IPS-15b (cell line): ENCODE measurements at regions not wholly inside any gene's neighbourhood (a gene's known extent, or its start where the extent isn't known, plus 50 kb on each side); places are given as distances from the start of the nearest gene placed in this dataset.

Source experiments
- H3K27me3 ChIP-seq: one replicate; pipeline ENCODE4 v1.6.1; 2013; ENCODE audit warnings: low read length; ENCODE audit not compliant: control insufficient read depth, insufficient read depth
- H3K36me3 ChIP-seq: one replicate; pipeline ENCODE4 v1.6.1; 2013; ENCODE audit warnings: low read length; ENCODE audit not compliant: control insufficient read depth, insufficient read depth
- H3K4me1 ChIP-seq: one replicate; pipeline ENCODE4 v1.6.1; 2013; ENCODE audit warnings: mild to moderate bottlenecking, low read length; ENCODE audit not compliant: control insufficient read depth, insufficient read depth
- H3K4me3 ChIP-seq: one replicate; pipeline ENCODE4 v1.5.1; 2013; ENCODE audit warnings: low read depth, low read length
- H3K9ac ChIP-seq: one replicate; pipeline ENCODE4 v1.6.1; 2013; ENCODE audit warnings: low read depth, mild to moderate bottlenecking, low read length
- H3K9me3 ChIP-seq: one replicate; pipeline ENCODE4 v1.6.1; 2013; ENCODE audit warnings: mild to moderate bottlenecking, low read length; ENCODE audit not compliant: control insufficient read depth, insufficient read depth

DNA sequence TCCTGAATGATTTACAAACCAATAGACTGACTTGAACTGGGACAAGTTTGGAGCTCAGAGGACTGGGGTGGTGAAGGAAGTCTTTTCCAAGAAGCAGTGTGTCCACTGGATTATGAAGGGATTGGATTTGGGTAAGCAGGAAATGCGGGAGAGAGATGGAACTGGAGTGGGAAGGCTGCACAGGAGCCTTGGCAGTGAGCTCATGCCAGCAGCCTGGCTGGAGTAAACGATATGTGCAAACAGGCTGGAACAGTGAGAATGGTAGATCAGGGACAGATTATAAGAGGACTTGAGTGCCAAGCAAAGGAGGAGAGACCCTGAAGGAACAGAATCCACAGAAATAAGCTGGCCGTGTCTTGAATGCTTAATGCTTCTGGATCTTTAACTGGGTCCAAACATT, 121.9 kb upstream of the GATA6 start:
- H3K4me3 ChIP-seq: no peak overlapping the region
- no peaks in the 10 kb centered on the region for H3K36me3 ChIP-seq
- no peak overlapping the region for H3K9ac ChIP-seq
- peaks cover 3% of the 10 kb centered on the region for H3K27me3 ChIP-seq
- peaks cover 4% of the 10 kb centered on the region for H3K4me1 ChIP-seq
- H3K9me3 ChIP-seq: no peaks in the 10 kb centered on the region

DNA sequence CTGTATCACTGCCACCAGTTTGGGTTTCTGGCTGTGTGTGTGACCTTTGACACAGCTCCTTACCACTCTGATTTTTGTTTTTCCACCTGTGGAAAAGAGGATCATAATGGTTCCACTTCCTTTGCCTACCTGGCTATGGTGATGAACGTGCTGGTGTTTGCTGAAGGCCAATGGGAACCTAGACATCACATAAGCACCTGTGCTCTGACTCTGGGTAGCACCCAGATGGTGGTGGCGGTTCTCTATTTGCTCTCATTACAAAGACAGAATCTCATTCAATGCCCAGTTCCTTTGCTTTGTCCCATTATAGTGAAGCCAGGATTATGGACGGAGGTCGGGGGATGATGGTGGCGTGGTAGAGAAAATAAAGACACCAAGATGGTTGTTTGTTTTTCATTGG, 121.2 kb upstream of the GATA6 start:
- H3K27me3 ChIP-seq: peaks cover 3% of the 10 kb centered on the region
- peaks cover 4% of the 10 kb centered on the region for H3K4me1 ChIP-seq
- no peaks in the 10 kb centered on the region for H3K36me3 ChIP-seq
- no peak overlapping the region for H3K4me3 ChIP-seq
- no peak overlapping the region for H3K9ac ChIP-seq
- H3K9me3 ChIP-seq: no peaks in the 10 kb centered on the region

DNA sequence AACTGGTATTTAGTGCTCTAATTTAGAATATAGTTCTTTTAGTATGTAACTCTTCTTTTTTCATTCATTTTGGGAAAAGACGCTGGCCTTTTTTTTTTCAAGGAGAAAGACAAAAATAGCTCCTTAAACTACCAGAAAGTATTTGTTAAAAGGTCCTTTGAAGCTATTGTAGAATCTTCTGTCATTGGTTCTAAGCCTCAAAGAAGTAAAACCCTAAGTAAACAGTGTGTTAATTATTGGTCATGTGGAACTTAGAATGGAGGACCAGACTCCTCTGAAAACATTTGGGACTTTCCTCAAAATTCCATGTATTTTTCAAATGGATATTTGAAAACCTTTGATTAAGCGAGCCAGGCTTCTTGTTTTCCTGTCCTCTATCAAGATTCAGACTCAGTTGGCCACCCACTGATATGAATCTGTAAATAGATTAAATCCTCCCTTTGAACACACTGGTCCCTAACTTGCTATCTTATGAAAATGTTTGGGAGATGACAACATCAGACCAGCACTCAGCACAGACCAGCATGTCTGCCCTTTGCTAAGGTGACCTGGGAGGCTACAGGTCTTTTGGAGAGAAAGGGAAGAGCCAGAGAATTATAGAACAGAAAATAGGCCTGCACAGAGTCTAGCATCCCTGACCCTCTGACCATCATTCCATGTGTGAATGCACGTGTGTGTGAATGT, 120.3 kb upstream of the GATA6 start:
- Histone ChIP-seq H3K36me3 (no peaks in the 10 kb centered on the region), H3K27me3 (peaks cover 3% of the 10 kb centered on the region), H3K9ac (no peak overlapping the region), H3K9me3 (no peaks in the 10 kb centered on the region), H3K4me1 (peaks cover 4% of the 10 kb centered on the region), H3K4me3 (no peak overlapping the region)

DNA sequence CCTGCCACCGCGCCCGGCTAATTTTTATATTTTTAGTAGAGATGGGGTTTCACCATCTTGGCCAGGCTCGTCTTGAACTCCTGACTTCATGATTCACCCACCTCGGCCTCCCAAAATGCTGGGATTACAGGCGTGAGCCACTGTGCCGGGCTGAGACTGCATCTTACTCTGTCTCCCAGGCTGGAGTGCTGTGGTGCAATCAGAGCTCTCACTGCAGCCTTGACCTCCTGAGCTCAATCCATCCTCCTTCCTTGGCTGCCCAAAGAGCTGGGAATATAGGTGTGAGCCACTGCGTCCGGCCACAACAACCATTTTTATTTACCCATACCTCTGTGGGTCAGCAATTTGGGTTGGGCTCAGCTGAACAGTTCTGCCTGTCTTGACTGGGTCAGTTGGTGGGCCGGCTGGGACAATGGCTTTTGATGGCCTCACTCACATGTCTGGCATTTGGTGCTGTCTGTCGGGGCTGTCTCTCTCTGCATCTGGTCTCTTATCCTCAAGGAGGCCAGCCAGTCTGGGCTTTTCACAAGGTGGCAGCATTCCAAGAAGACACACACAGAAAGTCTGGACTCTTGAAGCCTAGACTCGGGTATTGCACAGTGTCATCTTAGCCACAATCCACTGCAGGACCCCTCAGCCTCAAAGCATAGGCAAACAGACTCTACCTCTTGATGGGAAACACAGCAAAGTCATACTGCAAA, 116.8 kb upstream of the GATA6 start:
- Histone ChIP-seq H3K9me3 (no peaks in the 10 kb centered on the region), H3K4me1 (no peaks in the 10 kb centered on the region), H3K36me3 (no peaks in the 10 kb centered on the region), H3K9ac (no peak overlapping the region), H3K27me3 (no peaks in the 10 kb centered on the region), H3K4me3 (no peak overlapping the region)

DNA sequence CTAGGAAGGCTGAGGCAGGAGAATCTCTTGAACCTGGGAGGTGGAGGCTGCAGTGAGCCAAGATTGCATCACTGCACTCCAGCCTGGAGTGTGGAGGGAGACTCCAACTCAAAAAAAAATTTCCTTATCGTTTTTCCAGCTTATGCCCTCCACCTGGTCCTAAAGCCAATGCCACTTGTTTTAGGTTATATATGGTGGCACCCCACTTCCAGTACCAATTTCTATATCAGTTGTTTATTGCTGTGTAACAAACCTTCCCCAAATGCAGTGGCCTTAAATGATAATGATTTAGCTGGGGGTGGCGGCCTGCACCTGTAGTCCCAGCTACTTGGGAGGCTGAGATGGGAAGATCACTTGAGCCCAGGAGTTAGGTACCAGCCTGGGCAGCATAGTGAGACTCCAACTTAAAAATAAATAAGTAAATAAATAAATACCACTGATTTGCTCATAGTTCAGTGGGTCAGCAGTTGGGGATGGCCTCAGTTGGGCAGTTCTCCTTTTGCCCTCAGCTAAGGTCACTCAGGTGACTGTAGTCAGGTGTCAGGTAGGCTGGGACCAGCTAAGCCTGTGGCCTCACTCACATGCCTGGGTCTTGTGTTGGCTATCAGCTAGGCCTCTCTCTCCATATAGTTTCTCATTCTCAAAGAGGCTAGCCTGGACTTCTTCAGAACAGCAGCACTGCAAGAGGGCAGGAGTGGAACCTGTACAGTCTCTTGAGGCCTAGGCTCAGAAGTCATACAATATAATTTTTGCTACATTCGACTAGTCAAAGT, 113.7 kb upstream of the GATA6 start:
- Histone ChIP-seq H3K27me3 (no peaks in the 10 kb centered on the region), H3K4me1 (no peaks in the 10 kb centered on the region), H3K4me3 (no peak overlapping the region), H3K9me3 (no peaks in the 10 kb centered on the region), H3K9ac (no peak overlapping the region), H3K36me3 (no peaks in the 10 kb centered on the region)

DNA sequence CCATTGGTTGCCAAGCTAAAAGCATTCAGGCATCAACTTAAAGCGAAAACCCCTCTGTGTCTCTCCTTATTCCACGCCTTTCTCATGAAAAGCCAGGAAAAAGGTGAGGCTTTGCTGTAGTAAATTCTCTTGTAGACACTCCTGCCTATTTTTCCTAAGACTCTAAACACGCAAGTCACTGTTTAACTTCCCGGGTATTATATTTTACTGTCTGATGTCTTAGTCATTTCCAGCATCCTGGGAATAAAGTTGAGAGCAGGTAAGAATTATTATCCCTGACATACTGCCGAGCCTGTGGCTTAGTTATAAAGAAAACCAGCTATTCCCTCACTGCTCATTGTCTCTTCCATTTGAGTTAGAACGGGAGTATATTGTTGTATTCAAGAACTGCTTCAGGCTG, 112.4 kb upstream of the GATA6 start:
- Histone ChIP-seq H3K36me3 (no peaks in the 10 kb centered on the region), H3K4me1 (no peaks in the 10 kb centered on the region), H3K9me3 (no peaks in the 10 kb centered on the region), H3K4me3 (no peak overlapping the region), H3K27me3 (no peaks in the 10 kb centered on the region), H3K9ac (no peak overlapping the region)

DNA sequence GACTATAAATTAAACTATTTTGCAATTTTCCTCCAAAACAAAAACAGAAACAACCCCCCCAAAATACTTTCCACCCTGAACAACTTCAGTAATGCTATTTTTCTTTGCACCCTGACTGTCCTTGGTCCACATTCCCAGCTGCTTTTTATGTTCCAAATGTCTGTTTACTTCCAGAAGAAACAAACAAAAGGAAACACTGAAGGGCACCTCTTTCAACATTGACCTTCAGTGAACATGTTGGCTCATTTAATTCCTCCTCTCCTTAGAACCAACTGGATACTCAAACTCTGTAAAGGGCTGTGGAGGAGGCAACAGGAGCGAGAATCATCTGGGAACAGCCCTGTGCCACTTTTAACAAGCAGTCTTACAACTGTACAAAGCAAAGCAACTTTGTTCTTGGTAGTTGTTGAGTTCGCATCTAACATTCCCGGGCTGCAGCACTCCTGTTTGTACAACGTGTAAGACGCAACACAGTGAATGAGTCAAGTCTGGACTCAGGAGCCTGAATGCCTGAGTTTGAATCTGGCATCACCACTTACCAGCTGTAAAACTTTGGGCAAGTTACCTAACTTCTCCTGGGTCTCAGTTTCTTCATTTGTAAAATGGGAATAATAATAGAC, 111.4 kb upstream of the GATA6 start:
- Histone ChIP-seq H3K4me1 (no peaks in the 10 kb centered on the region), H3K9me3 (no peaks in the 10 kb centered on the region)

DNA sequence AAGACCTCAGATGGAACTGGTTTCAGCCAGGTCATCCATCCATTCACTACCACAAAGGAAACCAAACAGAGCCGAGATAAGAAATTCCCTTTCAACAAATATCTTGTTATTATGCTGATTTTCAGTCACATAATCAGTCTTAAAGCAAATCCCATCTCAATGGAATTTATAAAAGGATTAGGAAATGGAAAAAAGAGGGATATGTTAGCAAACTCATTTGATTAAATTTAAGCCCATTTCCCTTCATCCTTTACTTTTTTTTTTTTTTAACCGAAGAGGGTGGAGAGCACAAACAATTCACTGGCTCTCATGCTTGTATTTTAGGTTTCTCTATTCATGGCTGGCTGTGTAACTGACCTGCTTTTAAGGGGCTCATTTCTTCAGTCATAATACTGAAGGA, 109.0 kb upstream of the GATA6 start:
- Histone ChIP-seq H3K9me3 (no peaks in the 10 kb centered on the region), H3K27me3 (no peaks in the 10 kb centered on the region), H3K9ac (no peak overlapping the region), H3K4me3 (no peak overlapping the region), H3K36me3 (no peaks in the 10 kb centered on the region), H3K4me1 (no peaks in the 10 kb centered on the region)

More for the DNA sequence above, 111.4 kb upstream of the GATA6 start:
- H3K4me3 ChIP-seq: no peak overlapping the region
- H3K9ac ChIP-seq: no peak overlapping the region
- H3K27me3 ChIP-seq: no peaks in the 10 kb centered on the region
- H3K36me3 ChIP-seq: no peaks in the 10 kb centered on the region

DNA sequence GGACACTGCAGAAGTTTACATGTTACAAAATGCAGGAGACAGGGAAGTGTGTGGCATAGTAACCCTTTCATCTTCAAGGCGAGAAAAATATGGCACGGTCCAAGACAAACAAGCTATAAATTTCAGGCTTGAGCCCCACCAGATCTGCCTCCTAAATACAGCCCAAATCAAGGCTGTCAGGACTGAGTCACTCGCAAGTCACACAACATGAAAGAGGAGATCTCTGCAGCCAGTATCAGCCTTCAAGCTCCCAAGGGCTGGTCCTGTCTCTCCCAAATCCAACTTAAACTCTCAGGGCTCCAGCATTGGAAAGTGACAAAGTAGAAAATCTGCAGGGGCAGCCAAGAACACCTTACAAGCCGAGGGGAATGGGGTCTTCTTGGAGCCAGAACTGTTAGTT, 106.3 kb upstream of the GATA6 start:
- H3K4me1 ChIP-seq: no peaks in the 10 kb centered on the region
- no peaks in the 10 kb centered on the region for H3K9me3 ChIP-seq
- H3K4me3 ChIP-seq: no peak overlapping the region
- no peak overlapping the region for H3K9ac ChIP-seq
- H3K27me3 ChIP-seq: no peaks in the 10 kb centered on the region
- H3K36me3 ChIP-seq: no peaks in the 10 kb centered on the region

DNA sequence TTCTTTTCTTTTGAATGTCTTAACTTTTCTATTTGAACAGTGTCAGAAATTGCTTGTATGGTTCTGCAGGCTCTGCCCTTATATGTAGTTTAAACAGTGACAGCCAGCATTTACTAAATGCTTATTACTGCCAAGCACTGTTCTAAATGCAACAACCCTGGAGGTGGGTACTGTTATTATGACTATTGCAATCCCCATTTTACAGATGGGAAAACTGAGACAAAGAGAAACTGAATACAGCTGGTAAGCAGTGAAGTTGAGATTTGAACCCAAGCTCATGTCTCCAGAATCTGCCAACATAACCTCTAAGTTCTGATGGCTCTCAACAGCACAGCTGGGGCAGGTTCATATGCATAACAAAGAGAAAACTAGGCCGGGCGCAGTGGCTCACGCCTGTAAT, 105.7 kb upstream of the GATA6 start:
- H3K36me3 ChIP-seq: no peaks in the 10 kb centered on the region
- H3K9ac ChIP-seq: no peak overlapping the region
- H3K9me3 ChIP-seq: no peaks in the 10 kb centered on the region
- no peak overlapping the region for H3K4me3 ChIP-seq
- H3K27me3 ChIP-seq: no peaks in the 10 kb centered on the region
- no peaks in the 10 kb centered on the region for H3K4me1 ChIP-seq

DNA sequence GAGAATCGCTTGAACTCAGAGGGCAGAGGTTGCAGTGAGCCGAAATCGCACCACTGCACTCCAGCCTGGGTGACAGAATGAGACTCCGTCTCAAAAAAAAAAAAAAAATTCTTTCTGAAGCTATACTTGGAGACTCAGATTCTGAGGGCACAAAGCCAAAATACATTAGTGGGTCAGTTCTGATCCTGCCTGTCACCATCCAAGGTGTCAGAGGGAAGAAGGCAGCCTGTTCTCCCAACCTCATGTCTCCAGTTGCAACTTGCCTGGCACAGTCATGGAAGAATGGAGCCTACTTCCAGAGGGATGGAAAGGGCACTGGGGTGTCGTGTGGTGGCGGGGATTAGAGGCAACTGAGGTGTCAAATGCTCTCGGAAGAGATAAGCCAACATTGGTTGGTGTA, 104.8 kb upstream of the GATA6 start:
- Histone ChIP-seq H3K36me3 (no peaks in the 10 kb centered on the region), H3K9me3 (no peaks in the 10 kb centered on the region), H3K4me1 (no peaks in the 10 kb centered on the region), H3K27me3 (no peaks in the 10 kb centered on the region), H3K9ac (no peak overlapping the region), H3K4me3 (no peak overlapping the region)
